ENCODE measurements at regions not wholly inside any gene's neighbourhood (a gene's known extent, or its start where the extent isn't known, plus 50 kb on each side); places are given as distances from the start of the nearest gene placed in this dataset.
A peak's percentile ranks its signal among the peaks of the same experiment; 100 is the strongest.
"Not testable (repeated sequence)": the region's sequence is repeated elsewhere in the genome, so short reads cannot be mapped to it uniquely, and the experiment has no call there.

GRCh38 chr7:128561116-128561722 lies 84.7 kb downstream of the METTL2B start:
- DNase-seq (ENCODE audit: low spot score) = not testable (repeated sequence)

DNA sequence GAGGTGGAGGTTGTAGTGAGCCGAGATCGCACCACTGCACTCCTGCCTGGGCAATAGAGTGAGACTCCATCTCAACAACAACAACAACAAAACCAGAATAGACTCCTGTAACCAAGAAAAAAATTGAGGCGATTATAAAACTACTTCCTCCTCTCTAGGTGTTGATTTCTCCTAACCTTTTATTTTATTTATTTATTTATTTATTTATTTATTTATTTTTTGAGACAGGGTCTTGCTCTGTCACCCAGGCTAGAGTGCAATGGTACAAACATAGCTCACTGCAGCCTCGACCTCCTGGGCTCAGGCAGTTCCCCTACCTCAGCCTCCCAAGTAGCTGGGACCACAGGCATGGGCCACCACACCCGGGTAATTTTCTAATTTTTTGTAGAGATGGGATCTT lies 86.2 kb downstream of the METTL2B start:
- not testable (repeated sequence) for DNase-seq (ENCODE audit: low spot score)

GRCh38 chr7:128564123-128564700 lies 87.7 kb downstream of the METTL2B start:
- DNase-seq (ENCODE audit: low spot score) = not testable (repeated sequence)

- DNase-seq (ENCODE audit: low spot score) = not testable (repeated sequence)
Observed at GRCh38 chr7:128564932-128565864, 88.7 kb downstream of the METTL2B start.

DNA sequence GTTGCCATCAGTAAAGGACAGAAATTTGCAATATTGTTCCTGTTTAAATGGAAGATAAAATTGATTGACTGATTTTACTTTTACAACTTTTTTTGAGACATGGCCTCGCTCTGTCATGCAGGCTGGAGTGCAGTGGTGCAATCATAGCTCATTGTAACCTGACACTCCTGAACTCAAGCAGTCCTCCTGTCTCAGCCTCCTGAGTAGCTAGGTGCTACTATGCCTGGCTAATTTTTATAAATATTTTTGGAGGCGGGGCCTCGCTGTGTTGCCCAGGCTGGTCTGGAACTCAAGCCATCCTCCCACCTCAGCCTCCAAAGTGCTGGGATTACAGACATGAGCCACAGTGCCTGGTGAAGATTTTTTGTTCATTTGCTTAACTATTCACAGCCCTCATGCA lies 96.8 kb upstream of the GARIN1A start:
- not testable (repeated sequence) for DNase-seq (ENCODE audit: low spot score)

GRCh38 chr7:128576953-128577352 lies 95.1 kb upstream of the GARIN1A start:
- DNase-seq (ENCODE audit: low spot score) = not testable (repeated sequence)

DNA sequence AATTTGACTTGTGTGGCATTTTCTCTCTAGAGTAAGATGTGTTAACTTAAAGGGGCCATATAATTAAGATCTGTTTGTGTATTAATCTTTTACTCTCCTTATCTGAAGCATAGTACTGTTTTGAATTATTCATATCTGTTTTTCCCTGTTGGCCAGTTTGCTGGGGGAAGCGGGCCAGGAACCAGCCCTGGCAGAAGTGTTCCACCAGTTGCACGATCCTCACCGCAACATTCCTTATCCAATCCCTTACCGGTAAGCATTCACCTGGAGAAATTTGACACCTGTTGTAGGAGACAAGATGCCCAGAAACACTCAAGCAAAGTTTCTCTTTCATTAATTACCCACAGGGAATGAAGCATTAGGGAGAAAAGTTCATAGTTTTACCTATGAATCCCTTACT lies 92.2 kb upstream of the GARIN1A start:
- not testable (repeated sequence) for DNase-seq (ENCODE audit: low spot score)

- DNase-seq (ENCODE audit: low spot score) = not testable (repeated sequence)
Observed at GRCh38 chr7:128581100-128581499, 91.0 kb upstream of the GARIN1A start.

DNA sequence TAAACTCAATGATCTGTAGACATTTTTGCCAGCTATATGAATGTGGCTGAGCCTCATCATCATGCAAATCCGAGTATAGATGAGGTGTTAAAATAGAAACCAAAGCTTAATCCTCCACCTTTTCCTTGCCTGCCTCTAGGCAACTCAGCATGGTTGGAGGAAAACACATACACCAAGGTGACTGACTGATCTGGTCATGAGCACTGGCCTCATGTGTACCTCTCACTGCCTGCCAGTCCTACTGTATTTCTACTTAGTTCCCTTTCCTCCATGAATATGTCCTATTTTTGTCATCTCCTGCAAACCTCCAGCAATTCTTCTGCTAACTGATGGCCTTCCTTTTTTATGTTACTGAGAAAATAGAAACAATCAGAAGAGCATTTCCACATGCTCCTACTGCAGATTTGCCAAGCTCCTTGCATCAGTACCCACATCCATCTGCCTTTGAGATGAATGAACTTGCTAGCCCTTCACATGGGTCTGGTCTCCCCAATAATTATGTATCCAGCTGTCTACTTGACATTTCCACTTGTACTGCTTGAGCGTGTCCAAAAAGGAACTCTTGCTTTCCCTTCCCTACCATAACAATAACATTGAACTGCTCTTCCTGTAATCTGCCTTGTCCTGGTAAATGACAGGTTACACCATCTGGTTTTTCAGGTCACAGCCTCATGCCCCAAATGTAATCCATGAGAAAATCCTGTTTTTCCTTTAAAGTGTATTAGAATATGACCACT lies 90.1 kb upstream of the GARIN1A start:
- not testable (repeated sequence) for DNase-seq (ENCODE audit: low spot score)

DNA sequence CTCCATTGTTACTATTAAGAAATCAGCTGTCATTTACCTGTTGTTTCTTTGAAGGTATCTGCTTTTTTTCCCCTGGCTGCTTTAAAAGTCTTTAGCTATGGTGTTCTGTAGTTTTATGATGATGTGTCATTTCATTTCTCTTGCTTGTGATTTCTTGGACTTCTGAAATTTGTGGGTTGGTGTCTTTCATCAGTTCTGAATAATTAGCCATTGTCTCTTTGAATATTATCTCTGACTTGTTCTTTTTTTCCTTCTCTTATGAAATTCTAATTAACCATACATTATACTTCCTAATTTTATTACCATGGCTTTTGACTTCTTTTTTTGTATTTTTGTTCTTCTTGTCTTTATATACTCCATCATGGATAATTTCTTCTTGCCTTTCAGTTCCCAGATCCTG lies 85.4 kb upstream of the GARIN1A start:
- not testable (repeated sequence) for DNase-seq (ENCODE audit: low spot score)

DNA sequence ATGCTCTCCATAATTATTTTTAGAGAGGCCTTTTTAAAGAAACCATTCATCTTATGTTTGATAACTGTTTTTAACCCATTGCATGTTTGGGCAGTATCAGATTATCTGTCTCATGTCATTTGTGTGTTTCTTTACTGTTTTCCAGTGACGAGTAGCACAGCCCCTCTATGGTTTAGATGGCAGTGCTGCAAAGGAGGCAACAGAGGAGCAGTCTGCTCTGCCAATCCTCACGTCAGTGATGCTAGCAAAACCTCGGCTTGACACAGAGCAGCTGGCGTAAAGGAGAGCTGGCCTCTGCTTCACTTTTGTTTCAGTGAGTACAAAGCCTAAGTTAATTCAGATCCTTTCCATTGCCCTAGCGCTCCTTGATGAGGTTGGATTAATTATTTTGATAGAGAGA lies 80.4 kb upstream of the GARIN1A start:
- DNase-seq (ENCODE audit: low spot score) = peak; percentile 75

- DNase-seq (ENCODE audit: low spot score) = not testable (repeated sequence)
Observed at GRCh38 chr7:128592209-128592608, 79.9 kb upstream of the GARIN1A start.

DNA sequence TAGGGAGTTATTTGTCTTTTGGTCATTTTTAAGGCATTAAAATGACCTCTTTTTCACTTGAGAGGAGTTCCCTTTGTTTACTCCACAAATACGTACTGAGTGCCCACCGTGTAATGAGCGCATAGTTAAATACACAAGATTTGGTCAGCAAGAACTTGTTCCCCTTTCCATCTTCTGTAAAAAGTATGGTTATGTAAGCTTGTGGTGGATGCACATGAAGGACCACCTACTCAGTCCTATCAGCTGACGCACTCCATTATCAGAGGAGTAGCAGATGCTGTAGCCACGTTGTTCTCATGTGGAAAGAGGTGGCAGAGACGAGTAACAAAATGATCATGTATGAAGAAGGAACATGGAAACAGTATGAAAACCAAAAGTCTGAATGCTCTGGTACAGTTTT lies 78.0 kb upstream of the GARIN1A start:
- DNase-seq (ENCODE audit: low spot score) = not testable (repeated sequence)

- DNase-seq (ENCODE audit: low spot score) = not testable (repeated sequence)
Observed at GRCh38 chr7:128596336-128597128, 75.6 kb upstream of the GARIN1A start.

GRCh38 chr7:128598946-128599345 lies 73.1 kb upstream of the GARIN1A start:
- DNase-seq (ENCODE audit: low spot score) = peak; percentile 25

- peak; percentile 76 for DNase-seq (ENCODE audit: low spot score)
Observed at GRCh38 chr7:128608678-128609421, 63.2 kb upstream of the GARIN1A start.

GRCh38 chr7:128613366-128613765 lies 58.7 kb upstream of the GARIN1A start:
- DNase-seq (ENCODE audit: low spot score) = not testable (repeated sequence)

DNA sequence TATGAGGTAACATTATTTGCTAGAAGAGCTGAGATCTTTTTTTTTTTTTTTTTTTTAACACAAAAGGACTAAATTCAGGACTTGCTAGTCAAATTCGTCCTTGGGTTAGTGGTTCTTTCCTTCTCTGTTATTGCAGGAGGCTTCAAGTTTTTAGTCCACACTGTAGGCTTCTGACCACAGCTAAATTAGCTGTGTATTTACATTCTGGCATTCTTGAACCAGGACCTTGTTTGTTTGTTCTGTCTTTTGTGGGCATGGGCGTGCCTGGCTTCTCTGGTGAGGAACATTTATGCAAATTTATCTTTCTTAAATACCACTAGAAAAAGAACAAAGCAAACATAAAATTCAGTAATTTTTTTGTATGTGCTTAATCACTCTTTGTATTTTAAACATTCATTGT lies 57.3 kb upstream of the GARIN1A start:
- DNase-seq (ENCODE audit: low spot score) = not testable (repeated sequence)

DNA sequence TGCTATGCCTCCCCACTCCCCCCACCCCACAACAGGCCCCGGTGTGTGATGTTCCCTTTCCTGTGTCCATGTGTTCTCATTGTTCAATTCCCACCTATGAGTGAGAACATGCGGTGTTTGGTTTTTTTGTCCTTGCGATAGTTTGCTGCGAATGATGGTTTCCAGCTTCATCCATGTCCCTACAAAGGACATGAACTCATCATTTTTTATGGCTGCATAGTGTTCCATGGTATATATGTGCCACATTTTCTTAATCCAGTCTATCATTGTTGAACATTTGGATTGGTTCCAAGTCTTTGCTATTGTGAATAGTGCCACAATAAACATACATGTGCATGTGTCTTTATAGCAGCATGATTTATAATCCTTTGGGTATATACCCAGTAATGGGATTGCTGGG lies 55.3 kb upstream of the GARIN1A start:
- not testable (repeated sequence) for DNase-seq (ENCODE audit: low spot score)

Measured in pons (tissue), 1 donor.